CD4-positive, alpha-beta memory T cell (primary cell): ENCODE measurements at regions not wholly inside any gene's neighbourhood (a gene's known extent, or its start where the extent isn't known, plus 50 kb on each side); places are given as distances from the start of the nearest gene placed in this dataset.
"Not testable (repeated sequence)": the region's sequence is repeated elsewhere in the genome, so short reads cannot be mapped to it uniquely, and the experiment has no call there.

Experiments used
- CTCF ChIA-PET: fragments of 350-600 bp; sonication (Branson Sonifier 250); formaldehyde crosslinking; loops from one replicate; lab custom pipeline; 2021; ENCODE audit warnings: inconsistent platforms; ENCODE audit not compliant: partially characterized antibody; lab: Charles Lee
- POLR2A ChIA-PET: fragments of 350-600 bp; sonication (Branson Sonifier 250); formaldehyde crosslinking; loops from one replicate; lab custom pipeline; 2021; ENCODE audit not compliant: partially characterized antibody; lab: Charles Lee
- DNase-seq, 5 donors: peaks; one replicate each; pipeline versions ENCODE4 v3.0.0 to v3.0.0-alpha.2; 2020 to 2022; ENCODE audit warnings: mixed read lengths in 1 of 5
- H3K27ac ChIP-seq: one replicate; pipeline ENCODE4 v1.7.0; 2013; ENCODE audit warnings: low read depth, low read length
- H3K27me3 ChIP-seq: 2 replicates; pipeline ENCODE4 v1.7.0; 2013; ENCODE audit warnings: mild to moderate bottlenecking, low read length, moderate library complexity; ENCODE audit not compliant: insufficient read depth
- H3K36me3 ChIP-seq: 2 replicates; pipeline ENCODE4 v1.7.0; 2013; ENCODE audit warnings: mild to moderate bottlenecking, low read length, moderate library complexity; ENCODE audit not compliant: insufficient read depth
- H3K4me1 ChIP-seq: 2 replicates; pipeline ENCODE4 v1.7.0; 2013; ENCODE audit warnings: mild to moderate bottlenecking, low read length, moderate library complexity; ENCODE audit not compliant: insufficient read depth
- H3K4me3 ChIP-seq, 2 donors: one replicate each; pipeline ENCODE4 v1.7.0; 2013; ENCODE audit warnings: low read length in 2 of 2, mild to moderate bottlenecking in 1 of 2
- H3K9me3 ChIP-seq, 2 donors: one replicate each; pipeline ENCODE4 v1.7.0; 2013; ENCODE audit warnings: low read length in 2 of 2, control low read depth in 1 of 2; ENCODE audit not compliant: control insufficient read depth in 1 of 2
- H3K27ac Mint-ChIP-seq, 7 donors: one replicate each; pipeline ENCODE4 v1.8.0; 2020 to 2021; ENCODE audit warnings: mixed read lengths in 7 of 7, mild to moderate bottlenecking in 6 of 7, inconsistent platforms in 3 of 7, moderate library complexity in 3 of 7
- H3K27me3 Mint-ChIP-seq, 2 donors: one replicate each; pipeline ENCODE4 v1.8.0; 2020 to 2021; ENCODE audit warnings: mixed read lengths in 2 of 2
- H3K36me3 Mint-ChIP-seq, 2 donors: one replicate each; pipeline ENCODE4 v1.8.0; 2020 to 2021; ENCODE audit warnings: mixed read lengths in 2 of 2, inconsistent platforms in 1 of 2, mild to moderate bottlenecking in 1 of 2
- H3K4me1 Mint-ChIP-seq, 4 donors: one replicate each; pipeline ENCODE4 v1.8.0; 2020 to 2021; ENCODE audit warnings: mixed read lengths in 4 of 4, mild to moderate bottlenecking in 1 of 4
- H3K4me3 Mint-ChIP-seq, 8 donors: one replicate each; pipeline ENCODE4 v1.8.0; 2020 to 2021; ENCODE audit warnings: mixed read lengths in 8 of 8, mild to moderate bottlenecking in 7 of 8, moderate library complexity in 6 of 8, inconsistent platforms in 3 of 8
- H3K9me3 Mint-ChIP-seq, 8 donors: one replicate each; pipeline ENCODE4 v1.8.0; 2020 to 2021; ENCODE audit warnings: mixed read lengths in 8 of 8, mild to moderate bottlenecking in 5 of 8, inconsistent platforms in 3 of 8, moderate library complexity in 1 of 8
- intact Hi-C: fragments of 100-400 bp; cut with micrococcal nuclease; formaldehyde crosslinking; loops from one replicate; pipeline ENCODE4 v1.15.1; 2023

- H3K27ac ChIP-seq, H3K4me3 Mint-ChIP-seq, H3K9me3 Mint-ChIP-seq, H3K27me3 Mint-ChIP-seq, H3K27ac Mint-ChIP-seq, H3K4me1 Mint-ChIP-seq, H3K27me3 ChIP-seq, H3K9me3 ChIP-seq, H3K4me3 ChIP-seq, DNase-seq, H3K36me3 ChIP-seq, H3K4me1 ChIP-seq, intact Hi-C loops, CTCF ChIA-PET, H3K36me3 Mint-ChIP-seq, POLR2A ChIA-PET: not testable (repeated sequence)
Measured at GRCh38 chr16:21359513-21359912, 81.4 kb upstream of the CRYM start.

- H3K36me3 Mint-ChIP-seq, H3K27me3 Mint-ChIP-seq, H3K4me1 ChIP-seq, H3K4me1 Mint-ChIP-seq, H3K27me3 ChIP-seq, DNase-seq, POLR2A ChIA-PET, H3K4me3 Mint-ChIP-seq, H3K9me3 Mint-ChIP-seq, H3K36me3 ChIP-seq, H3K27ac Mint-ChIP-seq, H3K9me3 ChIP-seq, CTCF ChIA-PET, intact Hi-C loops, H3K4me3 ChIP-seq, H3K27ac ChIP-seq: not testable (repeated sequence)
Measured at GRCh38 chr16:21358261-21358795, 80.2 kb upstream of the CRYM start.

- H3K4me1 Mint-ChIP-seq, H3K27ac ChIP-seq, H3K36me3 ChIP-seq, H3K4me3 ChIP-seq, POLR2A ChIA-PET, DNase-seq, H3K36me3 Mint-ChIP-seq, H3K9me3 ChIP-seq, intact Hi-C loops, H3K9me3 Mint-ChIP-seq, H3K4me3 Mint-ChIP-seq, H3K27ac Mint-ChIP-seq, H3K27me3 ChIP-seq, H3K4me1 ChIP-seq, CTCF ChIA-PET, H3K27me3 Mint-ChIP-seq: not testable (repeated sequence)
Measured at GRCh38 chr16:21356308-21356707, 78.2 kb upstream of the CRYM start.

GRCh38 chr16:21351433-21351832 lies 73.3 kb upstream of the CRYM start:
- CTCF ChIA-PET, H3K4me1 Mint-ChIP-seq, H3K27me3 Mint-ChIP-seq, H3K27ac Mint-ChIP-seq, H3K9me3 ChIP-seq, H3K27me3 ChIP-seq, intact Hi-C loops, H3K4me3 ChIP-seq, H3K4me1 ChIP-seq, DNase-seq, POLR2A ChIA-PET, H3K9me3 Mint-ChIP-seq, H3K4me3 Mint-ChIP-seq, H3K36me3 Mint-ChIP-seq, H3K27ac ChIP-seq, H3K36me3 ChIP-seq: not testable (repeated sequence)

DNA sequence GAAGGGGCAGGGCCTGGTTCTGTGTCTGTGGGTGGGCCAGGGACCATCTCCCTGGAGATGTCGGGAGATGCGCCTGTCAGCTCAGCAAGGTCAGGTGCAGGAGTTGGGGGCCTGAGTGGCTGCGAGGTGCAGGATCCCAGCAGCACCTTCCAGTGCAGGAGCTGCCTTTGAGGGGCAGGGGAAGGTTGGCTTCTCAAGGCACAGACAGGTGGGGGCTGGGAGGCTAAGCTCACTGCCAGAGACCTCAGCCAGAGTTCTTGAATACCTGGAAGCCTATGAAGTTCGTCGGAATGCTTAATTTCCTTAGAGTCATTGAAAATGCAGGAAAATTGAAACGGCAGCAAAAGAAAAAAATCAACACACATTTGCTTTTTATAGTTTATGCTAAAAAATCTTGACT lies 72.8 kb upstream of the CRYM start:
- H3K27me3 Mint-ChIP-seq, H3K9me3 Mint-ChIP-seq, H3K4me1 ChIP-seq, CTCF ChIA-PET, H3K27ac ChIP-seq, POLR2A ChIA-PET, H3K36me3 Mint-ChIP-seq, H3K4me3 ChIP-seq, H3K4me1 Mint-ChIP-seq, H3K27me3 ChIP-seq, H3K27ac Mint-ChIP-seq, H3K36me3 ChIP-seq, H3K4me3 Mint-ChIP-seq, intact Hi-C loops, H3K9me3 ChIP-seq, DNase-seq: not testable (repeated sequence)

DNA sequence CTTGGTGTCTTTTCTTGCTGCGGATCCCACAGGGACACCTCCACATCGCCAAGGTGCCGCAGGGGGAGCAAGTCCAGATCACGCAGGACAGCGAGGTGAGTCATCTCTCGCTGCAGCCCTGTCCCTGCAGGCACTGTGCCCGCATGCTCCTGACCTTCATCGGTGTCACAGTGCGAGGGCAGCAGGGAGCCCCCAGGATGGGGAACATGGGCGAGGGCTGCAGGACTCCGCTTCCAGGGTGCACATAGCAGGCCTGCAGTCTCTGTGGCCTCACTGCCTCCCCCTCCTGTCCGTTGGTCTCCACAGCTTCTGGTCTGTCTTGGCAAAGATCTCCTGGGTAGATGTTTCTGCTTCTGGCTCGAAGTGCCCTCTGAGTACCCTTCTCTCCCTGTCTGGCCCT lies 71.2 kb upstream of the CRYM start:
- H3K27me3 ChIP-seq, CTCF ChIA-PET, H3K4me3 ChIP-seq, DNase-seq, intact Hi-C loops, H3K9me3 Mint-ChIP-seq, H3K36me3 ChIP-seq, H3K9me3 ChIP-seq, H3K27me3 Mint-ChIP-seq, H3K36me3 Mint-ChIP-seq, H3K4me1 Mint-ChIP-seq, H3K27ac ChIP-seq, H3K27ac Mint-ChIP-seq, H3K4me1 ChIP-seq, POLR2A ChIA-PET, H3K4me3 Mint-ChIP-seq: not testable (repeated sequence)

- H3K27me3 Mint-ChIP-seq, H3K4me1 Mint-ChIP-seq, H3K27me3 ChIP-seq, H3K36me3 ChIP-seq, H3K27ac Mint-ChIP-seq, H3K27ac ChIP-seq, H3K36me3 Mint-ChIP-seq, DNase-seq, H3K4me3 ChIP-seq, CTCF ChIA-PET, H3K4me1 ChIP-seq, H3K9me3 Mint-ChIP-seq, POLR2A ChIA-PET, H3K4me3 Mint-ChIP-seq, H3K9me3 ChIP-seq, intact Hi-C loops: not testable (repeated sequence)
Measured at GRCh38 chr16:21348815-21349214, 70.7 kb upstream of the CRYM start.

DNA sequence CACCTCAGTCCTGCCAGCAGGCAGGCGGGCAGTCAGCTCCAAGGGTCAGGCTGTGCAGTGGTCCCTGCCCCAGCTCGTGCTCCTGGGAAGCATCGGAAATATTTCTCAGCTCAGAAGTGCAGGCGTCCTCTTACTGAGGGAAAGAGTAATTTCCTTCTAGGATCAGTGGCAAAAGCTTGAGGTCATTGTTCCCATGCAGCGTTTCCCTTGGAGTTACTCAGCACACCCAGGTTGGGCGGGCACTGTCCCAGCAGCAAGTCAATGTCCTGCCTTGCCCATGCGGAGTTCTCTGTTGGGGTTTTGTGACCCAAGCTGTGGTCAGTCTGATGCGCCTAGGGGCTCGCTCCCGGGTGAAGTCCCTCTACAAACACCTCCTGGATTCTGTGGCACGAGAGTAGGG lies 69.4 kb upstream of the CRYM start:
- POLR2A ChIA-PET, DNase-seq, H3K27me3 ChIP-seq, H3K4me1 ChIP-seq, H3K27me3 Mint-ChIP-seq, H3K27ac Mint-ChIP-seq, H3K36me3 ChIP-seq, H3K4me1 Mint-ChIP-seq, H3K9me3 ChIP-seq, intact Hi-C loops, H3K27ac ChIP-seq, H3K9me3 Mint-ChIP-seq, CTCF ChIA-PET, H3K36me3 Mint-ChIP-seq, H3K4me3 Mint-ChIP-seq, H3K4me3 ChIP-seq: not testable (repeated sequence)
